CD4-positive, alpha-beta T cell treated with Interleukin-6 at 100 ng/mL for 8 hours (primary cell): ENCODE measurements at regions not wholly inside any gene's neighbourhood (a gene's known extent, or its start where the extent isn't known, plus 50 kb on each side); places are given as distances from the start of the nearest gene placed in this dataset.
"Not testable (repeated sequence)": the region's sequence is repeated elsewhere in the genome, so short reads cannot be mapped to it uniquely, and the experiment has no call there.

Experiments used
- DNase-seq: peaks from one replicate; pipeline ENCODE4 v3.0.0-alpha.2; 2020; ENCODE audit warnings: mixed read lengths, low spot score

- DNase-seq: no peak
Measured at GRCh38 chr16:88301886-88302285, 80.9 kb upstream of the ZNF469 start.

DNA sequence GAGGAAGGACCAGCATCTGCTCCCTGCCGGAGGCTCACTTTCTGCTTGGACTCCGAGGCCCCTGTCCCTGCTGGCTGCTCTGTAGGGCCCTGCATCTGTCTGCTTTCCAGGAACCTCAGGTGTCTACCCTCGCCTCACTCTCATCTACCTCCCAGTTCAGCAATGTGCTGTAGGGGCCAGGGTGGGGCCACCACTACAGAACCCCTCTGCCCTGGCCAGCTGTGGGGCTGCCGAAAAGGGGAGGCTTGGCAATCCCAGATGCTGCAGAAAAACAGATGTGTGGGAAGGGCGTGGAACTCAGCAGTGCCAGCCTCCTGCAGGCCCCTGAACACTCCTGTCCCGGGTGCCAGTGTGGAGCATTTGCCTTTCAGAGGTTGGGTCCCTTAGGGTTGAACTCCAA is 80.1 kb upstream of the ZNF469 start:
- DNase-seq: no peak

GRCh38 chr16:88303405-88303804 is 79.4 kb upstream of the ZNF469 start:
- no peak for DNase-seq

DNA sequence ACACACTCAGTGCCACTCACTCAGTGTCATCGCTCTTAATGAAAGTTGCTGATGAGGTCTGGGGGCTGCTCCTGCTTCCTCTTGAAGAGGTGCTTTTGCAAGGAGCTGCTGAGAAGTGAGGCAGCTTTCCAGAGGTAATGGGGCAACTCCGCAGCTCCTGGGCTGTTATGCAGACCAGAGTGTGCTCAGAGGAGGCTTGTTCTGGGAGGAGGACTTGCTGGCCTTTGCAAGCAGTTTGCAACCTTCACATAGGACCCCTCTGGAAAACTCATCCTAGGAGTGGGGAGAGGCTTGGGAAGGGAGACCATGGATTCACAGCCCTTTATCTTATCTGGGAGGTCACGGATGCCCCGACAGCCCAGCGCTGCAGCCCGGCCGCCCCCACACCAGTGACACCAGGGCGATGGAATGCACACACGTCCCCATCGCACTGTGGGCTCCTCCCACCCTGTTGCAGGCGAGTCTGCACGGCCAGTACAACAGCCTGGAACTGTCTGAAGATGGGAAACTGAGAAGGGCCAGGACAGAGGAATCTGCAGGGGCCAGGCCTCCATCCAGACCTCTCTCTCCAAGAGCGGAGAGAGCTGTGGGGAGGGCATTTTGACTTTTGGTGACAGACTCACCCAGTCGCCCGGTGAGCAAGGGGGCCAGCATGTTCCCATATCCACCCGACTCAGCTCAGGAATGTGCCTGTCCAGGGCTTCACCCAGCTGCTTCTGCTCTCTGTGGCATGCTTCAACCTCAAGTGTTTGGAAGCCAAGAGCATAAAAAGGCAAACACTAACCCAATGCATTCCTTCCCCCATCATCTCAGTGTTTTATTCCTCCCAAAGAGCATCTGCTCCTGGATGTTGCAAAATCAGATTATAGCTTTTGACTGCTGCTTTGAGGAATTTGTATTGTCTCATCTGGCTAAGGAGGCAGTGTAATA is 78.6 kb upstream of the ZNF469 start:
- DNase-seq: no peak

DNA sequence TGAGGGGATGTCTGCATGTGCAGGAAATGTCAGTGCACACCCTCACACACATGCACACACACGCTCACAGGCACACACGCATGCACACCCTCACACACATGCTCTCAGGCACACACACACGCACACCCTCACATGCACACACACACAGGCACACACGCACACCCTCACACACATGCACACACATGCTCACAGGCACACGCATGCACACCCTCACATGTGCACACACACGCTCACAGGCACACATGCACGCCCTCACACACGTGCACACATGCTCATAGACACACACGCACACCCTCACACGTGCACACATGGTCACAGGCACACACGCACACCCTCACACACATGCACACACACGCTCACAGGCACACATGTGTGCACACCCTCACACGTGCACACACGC is 77.6 kb upstream of the ZNF469 start:
- DNase-seq: no peak

- DNase-seq: no peak
Measured at GRCh38 chr16:88306411-88306810, 76.3 kb upstream of the ZNF469 start.

DNA sequence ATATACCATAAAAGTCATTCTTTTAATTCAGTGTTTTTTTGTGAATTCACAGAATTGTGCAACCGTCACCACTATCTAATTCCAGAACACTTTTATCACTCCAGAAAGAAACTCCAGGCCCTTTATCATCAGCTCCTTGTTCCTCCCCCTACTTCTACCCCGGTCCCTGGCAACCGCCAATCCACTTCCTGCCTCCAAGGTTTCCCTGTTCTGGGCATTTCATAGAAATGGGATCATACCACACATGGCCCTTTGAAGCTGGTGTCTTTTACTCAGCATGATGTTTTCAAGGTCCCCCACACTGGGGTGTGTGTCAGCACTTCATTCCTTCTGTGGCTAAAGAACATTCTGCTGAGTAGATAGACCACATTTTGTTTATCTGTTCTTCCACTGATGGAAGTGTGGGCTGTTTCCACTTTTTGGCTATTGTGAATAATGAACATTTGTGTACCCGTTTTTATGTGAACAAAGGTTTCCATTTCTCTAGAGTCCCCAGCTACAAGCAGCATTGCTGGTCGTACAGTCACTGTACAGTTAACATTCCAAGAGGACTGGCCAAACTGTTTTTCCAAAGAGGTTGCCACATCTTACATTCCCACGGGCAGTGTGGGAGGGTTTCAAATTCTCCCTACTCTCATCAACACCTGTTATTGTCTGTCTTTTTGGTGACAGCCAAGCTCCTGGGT is 75.8 kb upstream of the ZNF469 start:
- DNase-seq: no peak

- DNase-seq: no peak
Measured at GRCh38 chr16:88308441-88309173, 74.2 kb upstream of the ZNF469 start.

- DNase-seq: no peak
Measured at GRCh38 chr16:88309174-88309907, 73.4 kb upstream of the ZNF469 start.

- DNase-seq: no peak
Measured at GRCh38 chr16:88309908-88310265, 72.9 kb upstream of the ZNF469 start.

GRCh38 chr16:88310796-88311605 is 71.8 kb upstream of the ZNF469 start:
- DNase-seq: no peak

DNA sequence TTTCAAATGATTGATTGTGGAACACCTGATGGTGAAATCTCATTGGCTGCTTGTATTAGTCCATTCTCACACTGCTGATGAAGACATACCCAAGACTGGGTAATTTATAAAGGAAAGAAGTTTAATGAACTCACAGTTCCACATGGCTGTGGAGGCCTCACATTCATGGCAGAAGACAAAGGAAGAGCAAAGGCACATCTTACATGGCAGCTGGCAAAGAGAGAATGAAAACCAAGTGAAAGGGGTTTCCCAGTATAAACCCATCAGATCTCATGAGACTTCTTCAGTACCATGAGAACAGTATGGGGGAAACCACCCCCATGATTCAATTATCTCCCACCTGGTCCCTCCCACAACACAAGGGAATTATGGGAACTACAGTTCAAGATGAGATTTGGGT is 70.9 kb upstream of the ZNF469 start:
- DNase-seq: not testable (repeated sequence)

- no peak for DNase-seq
Measured at GRCh38 chr16:88312732-88313131, 70.0 kb upstream of the ZNF469 start.

DNA sequence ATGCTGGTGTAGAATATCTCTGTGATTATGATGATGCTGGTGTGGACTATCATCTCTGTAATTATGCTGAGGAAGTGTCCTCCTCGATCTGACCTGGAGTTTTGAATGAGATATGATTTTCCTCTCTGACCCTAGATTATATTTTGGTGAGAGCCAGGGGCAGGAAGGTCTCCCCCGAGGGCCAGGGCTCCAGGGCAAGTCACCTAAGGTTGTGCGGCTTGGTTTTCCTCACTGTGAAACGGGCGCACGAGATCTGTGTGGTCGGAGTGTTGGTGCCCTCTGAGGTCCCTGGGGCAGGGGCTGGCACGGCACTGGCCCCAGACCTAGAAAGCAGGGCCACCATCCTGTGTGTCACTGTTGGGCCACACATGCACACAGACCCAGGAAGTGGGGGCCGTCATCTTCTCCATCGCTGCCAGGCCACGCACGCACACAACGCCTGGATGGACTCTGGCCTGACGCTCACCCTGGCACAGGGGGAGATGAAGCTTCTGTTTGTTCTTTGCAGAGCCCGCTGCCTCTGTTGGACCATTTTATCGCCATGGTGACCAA is 67.7 kb upstream of the ZNF469 start:
- DNase-seq: no peak

DNA sequence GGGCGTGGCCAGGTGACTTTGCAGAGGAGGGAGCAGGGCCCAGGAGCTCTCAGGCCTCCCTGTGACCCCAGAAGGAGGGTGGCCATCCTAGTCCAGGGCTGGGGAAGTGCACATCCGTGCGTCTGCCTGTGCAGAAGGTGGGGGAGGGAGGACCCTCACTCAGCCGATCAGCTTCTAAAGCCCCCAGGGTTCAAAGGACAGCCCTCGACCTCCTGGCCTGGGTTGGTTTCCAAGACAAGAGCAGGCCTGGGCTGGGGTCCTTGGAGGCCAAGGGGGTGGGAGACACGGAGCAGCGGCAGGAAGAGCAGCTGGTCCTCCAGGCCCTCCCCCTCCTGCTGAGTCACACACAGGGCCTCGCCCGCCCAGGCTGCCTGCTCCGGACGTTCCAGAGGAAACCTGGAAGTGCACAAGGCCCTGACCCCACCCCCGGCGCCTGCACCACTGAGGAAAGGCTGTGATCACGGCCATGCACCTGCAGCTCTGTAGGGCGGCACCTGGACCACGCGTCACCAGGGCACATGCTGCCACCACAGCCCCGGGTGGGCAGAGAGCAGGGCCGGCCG is 67.1 kb upstream of the ZNF469 start:
- no peak for DNase-seq

DNA sequence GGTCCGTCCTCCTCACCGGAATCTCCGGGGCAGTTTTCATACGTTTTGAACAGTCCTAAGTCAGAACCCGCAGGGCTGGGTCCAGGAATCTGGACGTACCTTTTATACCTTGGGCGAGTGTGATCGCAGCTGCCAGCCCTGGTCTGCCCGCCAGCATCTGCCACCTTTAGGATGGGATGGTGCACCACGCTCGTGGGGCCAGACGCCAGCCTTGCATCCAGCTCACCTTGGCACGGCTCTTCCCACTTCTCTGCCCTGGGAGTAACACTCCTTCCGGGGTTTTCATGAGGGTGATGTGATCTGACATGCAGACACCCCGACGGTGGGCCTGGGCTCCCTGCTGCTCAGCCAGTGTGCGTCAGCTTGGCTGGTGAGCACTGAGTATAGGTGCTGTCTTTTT is 66.6 kb upstream of the ZNF469 start:
- DNase-seq: no peak

GRCh38 chr16:88316941-88317612 is 65.7 kb upstream of the ZNF469 start:
- DNase-seq: no peak

GRCh38 chr16:88317613-88317965 is 65.2 kb upstream of the ZNF469 start:
- DNase-seq: no peak

- DNase-seq: no peak
Measured at GRCh38 chr16:88318051-88318450, 64.7 kb upstream of the ZNF469 start.

DNA sequence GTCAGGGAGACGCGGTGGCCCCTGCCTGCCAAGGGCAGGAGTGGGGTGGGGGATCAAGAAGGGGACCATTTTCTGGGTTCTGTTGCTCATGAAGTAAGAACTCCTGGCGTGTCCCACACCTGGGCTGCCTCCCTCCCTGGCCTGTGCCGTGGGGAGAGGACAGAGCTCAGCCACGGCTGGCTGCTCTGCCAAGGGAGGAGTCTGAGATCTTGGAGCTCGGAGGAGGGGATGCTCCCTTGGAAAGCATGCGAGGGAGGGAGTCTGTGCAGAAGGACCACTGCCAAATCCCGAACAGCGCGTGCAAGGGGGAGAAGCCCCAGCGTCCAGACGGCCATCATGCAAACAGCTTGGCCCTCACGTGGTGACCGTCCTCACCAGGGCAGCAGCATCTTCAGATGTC is 64.2 kb upstream of the ZNF469 start:
- no peak for DNase-seq
